ENCODE measurements at regions not wholly inside any gene's neighbourhood (a gene's known extent, or its start where the extent isn't known, plus 50 kb on each side); places are given as distances from the start of the nearest gene placed in this dataset.

DNA sequence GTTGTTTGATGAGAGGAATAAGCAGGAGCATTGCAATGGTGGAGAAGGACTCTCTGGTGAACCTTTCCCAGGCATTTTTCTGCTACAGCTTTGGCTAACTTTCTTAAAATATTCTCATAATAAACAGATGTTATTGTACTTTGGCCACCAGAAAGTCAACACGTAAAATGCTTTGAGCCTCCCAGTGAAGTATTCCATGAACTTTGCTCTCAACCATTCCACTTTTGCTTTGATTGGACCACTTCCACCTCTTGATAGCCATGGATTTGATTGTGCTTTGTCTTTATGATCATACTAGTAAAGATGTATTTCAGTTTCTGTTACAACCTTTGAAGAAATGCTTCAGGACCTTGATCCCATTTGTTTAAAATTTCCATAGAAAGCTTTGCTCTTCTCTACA, 241.1 kb downstream of the TENT5A start:
- TF ChIP-seq, protein P1, sequence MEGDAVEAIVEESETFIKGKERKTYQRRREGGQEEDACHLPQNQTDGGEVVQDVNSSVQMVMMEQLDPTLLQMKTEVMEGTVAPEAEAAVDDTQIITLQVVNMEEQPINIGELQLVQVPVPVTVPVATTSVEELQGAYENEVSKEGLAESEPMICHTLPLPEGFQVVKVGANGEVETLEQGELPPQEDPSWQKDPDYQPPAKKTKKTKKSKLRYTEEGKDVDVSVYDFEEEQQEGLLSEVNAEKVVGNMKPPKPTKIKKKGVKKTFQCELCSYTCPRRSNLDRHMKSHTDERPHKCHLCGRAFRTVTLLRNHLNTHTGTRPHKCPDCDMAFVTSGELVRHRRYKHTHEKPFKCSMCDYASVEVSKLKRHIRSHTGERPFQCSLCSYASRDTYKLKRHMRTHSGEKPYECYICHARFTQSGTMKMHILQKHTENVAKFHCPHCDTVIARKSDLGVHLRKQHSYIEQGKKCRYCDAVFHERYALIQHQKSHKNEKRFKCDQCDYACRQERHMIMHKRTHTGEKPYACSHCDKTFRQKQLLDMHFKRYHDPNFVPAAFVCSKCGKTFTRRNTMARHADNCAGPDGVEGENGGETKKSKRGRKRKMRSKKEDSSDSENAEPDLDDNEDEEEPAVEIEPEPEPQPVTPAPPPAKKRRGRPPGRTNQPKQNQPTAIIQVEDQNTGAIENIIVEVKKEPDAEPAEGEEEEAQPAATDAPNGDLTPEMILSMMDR (IDR thresholded peaks at IDR 0.05): no peak
- TF ChIP-seq POLR2AphosphoS5 (IDR thresholded peaks at IDR 0.05) (no peak), POLR2A (IDR thresholded peaks at IDR 0.05) (no peak), EP300 (IDR thresholded peaks at IDR 0.05) (no peak)

All from stomach (tissue), 4 donors.